Fibroblast of villous mesenchyme (primary cell): ENCODE measurements at regions not wholly inside any gene's neighbourhood (a gene's known extent, or its start where the extent isn't known, plus 50 kb on each side); places are given as distances from the start of the nearest gene placed in this dataset.

Source experiments
- DNase-seq: peaks from one replicate; pipeline ENCODE4 v3.0.0-alpha.2; 2010; ENCODE audit warnings: low read depth
- H3K4me3 ChIP-seq: 2 replicates; pipeline ENCODE4 v1.5.1; 2011; ENCODE audit warnings: low read depth, mild to moderate bottlenecking, low read length
- CTCF ChIP-seq: IDR thresholded peaks from 2 replicates; pipeline ENCODE4 v1.5.1; 2012; ENCODE audit warnings: low read depth, mild to moderate bottlenecking, low read length; ENCODE audit not compliant: insufficient read depth

- TF ChIP-seq CTCF: no peak
- peak; percentile 54 for DNase-seq
- H3K4me3 ChIP-seq: no peak overlapping the region
Observed at GRCh38 chr21:27796106-27796505, 829.2 kb upstream of the ADAMTS5 start.

GRCh38 chr21:27795418-27795817, 828.5 kb upstream of the ADAMTS5 start:
- DNase-seq: no peak

GRCh38 chr21:27793901-27794300, 827.0 kb upstream of the ADAMTS5 start:
- no peak for DNase-seq
- no peak overlapping the region for H3K4me3 ChIP-seq
- no peak for TF ChIP-seq CTCF

More at GRCh38 chr21:27795418-27795817, 828.5 kb upstream of the ADAMTS5 start:
- no peak overlapping the region for H3K4me3 ChIP-seq
- no peak for TF ChIP-seq CTCF

- DNase-seq: no peak
- TF ChIP-seq CTCF: no peak
- no peak overlapping the region for H3K4me3 ChIP-seq
Observed at GRCh38 chr21:27787046-27787445, 820.2 kb upstream of the ADAMTS5 start.

GRCh38 chr21:27779606-27780005, 812.7 kb upstream of the ADAMTS5 start:
- no peak for DNase-seq
- TF ChIP-seq CTCF: no peak
- no peak overlapping the region for H3K4me3 ChIP-seq

GRCh38 chr21:27776925-27777553, 810.2 kb upstream of the ADAMTS5 start:
- TF ChIP-seq CTCF: no peak
- no peak overlapping the region for H3K4me3 ChIP-seq
- no peak for DNase-seq

GRCh38 chr21:27772816-27773215, 805.9 kb upstream of the ADAMTS5 start:
- peak; percentile 22 for DNase-seq
- no peak for TF ChIP-seq CTCF
- no peak overlapping the region for H3K4me3 ChIP-seq
